Nephron (organoid): ENCODE measurements at regions not wholly inside any gene's neighbourhood (a gene's known extent, or its start where the extent isn't known, plus 50 kb on each side); places are given as distances from the start of the nearest gene placed in this dataset.
A peak's percentile ranks its signal among the peaks of the same experiment; 100 is the strongest.

Source experiments
- H3K27ac Mint-ChIP-seq, 3 experiments: 2 replicates each; pipeline ENCODE4 v1.8.0; 2020; ENCODE audit warnings: mixed read lengths in 3 of 3, mild to moderate bottlenecking in 2 of 3, moderate library complexity in 1 of 3
- H3K27me3 Mint-ChIP-seq: 2 replicates; pipeline ENCODE4 v1.8.0; 2021; ENCODE audit warnings: low read depth, mild to moderate bottlenecking, moderate library complexity, mixed read lengths
- H3K36me3 Mint-ChIP-seq: 2 replicates; pipeline ENCODE4 v1.8.0; 2020; ENCODE audit warnings: low read depth, mixed read lengths
- H3K4me1 Mint-ChIP-seq: 2 replicates; pipeline ENCODE4 v1.8.0; 2020; ENCODE audit warnings: mixed read lengths
- H3K4me3 Mint-ChIP-seq, 3 experiments: 2 replicates each; pipeline ENCODE4 v1.8.0; 2020; ENCODE audit warnings: mild to moderate bottlenecking in 3 of 3, mixed read lengths in 3 of 3, moderate library complexity in 2 of 3
- H3K9me3 Mint-ChIP-seq: 2 replicates; pipeline ENCODE4 v1.8.0; 2020; ENCODE audit warnings: mixed read lengths
- TF ChIP-seq, protein P1 (sequence below), 3 experiments: fragments of 200-600 bp; sonication (generic); IDR thresholded peaks; one replicate each; pipeline ENCODE4 v1.5.0; 2021; ENCODE audit warnings: antibody characterized with exemption in 3 of 3; ENCODE audit not compliant: unreplicated experiment in 3 of 3

GRCh38 chr10:78899098-78899754 lies 169.5 kb upstream of the ZMIZ1 start:
- Mint-ChIP-seq H3K27me3 (peaks cover 17% of the 10 kb centered on the region), H3K4me3 (no peak overlapping the region), H3K36me3 (no peaks in the 10 kb centered on the region), H3K4me1 (peaks cover 5% of the 10 kb centered on the region), H3K27ac (peak overlapping the region in 1 of 3 experiments; percentile 20), H3K9me3 (no peaks in the 10 kb centered on the region)
- TF ChIP-seq, protein P1, sequence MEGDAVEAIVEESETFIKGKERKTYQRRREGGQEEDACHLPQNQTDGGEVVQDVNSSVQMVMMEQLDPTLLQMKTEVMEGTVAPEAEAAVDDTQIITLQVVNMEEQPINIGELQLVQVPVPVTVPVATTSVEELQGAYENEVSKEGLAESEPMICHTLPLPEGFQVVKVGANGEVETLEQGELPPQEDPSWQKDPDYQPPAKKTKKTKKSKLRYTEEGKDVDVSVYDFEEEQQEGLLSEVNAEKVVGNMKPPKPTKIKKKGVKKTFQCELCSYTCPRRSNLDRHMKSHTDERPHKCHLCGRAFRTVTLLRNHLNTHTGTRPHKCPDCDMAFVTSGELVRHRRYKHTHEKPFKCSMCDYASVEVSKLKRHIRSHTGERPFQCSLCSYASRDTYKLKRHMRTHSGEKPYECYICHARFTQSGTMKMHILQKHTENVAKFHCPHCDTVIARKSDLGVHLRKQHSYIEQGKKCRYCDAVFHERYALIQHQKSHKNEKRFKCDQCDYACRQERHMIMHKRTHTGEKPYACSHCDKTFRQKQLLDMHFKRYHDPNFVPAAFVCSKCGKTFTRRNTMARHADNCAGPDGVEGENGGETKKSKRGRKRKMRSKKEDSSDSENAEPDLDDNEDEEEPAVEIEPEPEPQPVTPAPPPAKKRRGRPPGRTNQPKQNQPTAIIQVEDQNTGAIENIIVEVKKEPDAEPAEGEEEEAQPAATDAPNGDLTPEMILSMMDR (IDR thresholded peaks at IDR 0.05; ENCODE audit: unreplicated experiment in 3 of 3), result no peak

DNA sequence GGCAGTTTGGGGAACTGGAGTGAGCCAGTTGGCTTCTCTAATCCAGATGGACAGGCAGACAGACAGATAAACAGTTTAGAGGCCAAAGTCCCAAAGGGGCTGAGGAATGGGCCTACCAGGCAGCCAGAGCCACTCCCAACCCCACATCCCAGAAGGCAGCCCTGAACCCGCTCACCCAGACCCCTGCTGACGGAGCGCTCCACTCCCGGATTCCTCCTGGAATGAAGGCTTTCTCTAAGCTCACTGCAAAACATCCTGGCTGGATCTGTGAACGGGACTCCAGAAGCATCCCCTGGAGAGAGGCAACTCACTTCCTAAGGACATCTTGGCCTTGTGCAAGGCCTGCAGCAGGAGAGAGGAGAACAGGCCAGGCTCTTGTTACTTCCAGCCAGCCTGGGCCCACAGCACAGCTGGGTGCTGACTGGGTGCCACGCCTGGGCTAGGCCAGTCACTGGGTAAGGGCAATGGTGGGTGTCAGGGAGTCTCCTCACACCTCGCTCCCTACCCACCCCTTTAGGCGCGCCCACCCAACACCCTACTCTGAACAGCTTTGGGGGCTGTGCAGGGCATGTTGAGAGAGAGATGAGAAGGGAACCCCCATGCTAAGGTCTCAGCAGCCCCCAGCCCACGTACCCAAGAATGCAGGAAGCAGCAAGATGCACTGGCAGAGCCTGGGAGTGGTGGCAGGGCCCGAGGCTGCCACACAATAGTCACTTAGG lies 168.6 kb upstream of the ZMIZ1 start:
- H3K9me3 Mint-ChIP-seq, result no peaks in the 10 kb centered on the region
- H3K4me3 Mint-ChIP-seq, result no peak overlapping the region
- peak overlapping the region in 2 of 3 experiments; percentile 7 to 20 for H3K27ac Mint-ChIP-seq
- H3K27me3 Mint-ChIP-seq, result peaks cover 8% of the 10 kb centered on the region
- TF ChIP-seq, protein P1 (IDR thresholded peaks at IDR 0.05; ENCODE audit: unreplicated experiment in 3 of 3), result no peak
- no peaks in the 10 kb centered on the region for H3K36me3 Mint-ChIP-seq
- H3K4me1 Mint-ChIP-seq, result peaks cover 5% of the 10 kb centered on the region

GRCh38 chr10:78900715-78901430 lies 167.9 kb upstream of the ZMIZ1 start:
- Mint-ChIP-seq H3K9me3 (no peaks in the 10 kb centered on the region), H3K36me3 (no peaks in the 10 kb centered on the region), H3K4me1 (peaks cover 5% of the 10 kb centered on the region), H3K27me3 (peaks cover 8% of the 10 kb centered on the region), H3K4me3 (no peak overlapping the region), H3K27ac (no peak overlapping the region)
- TF ChIP-seq, protein P1 (IDR thresholded peaks at IDR 0.05; ENCODE audit: unreplicated experiment in 3 of 3), result no peak

GRCh38 chr10:78901694-78902093 lies 167.1 kb upstream of the ZMIZ1 start:
- no peak overlapping the region for H3K4me3 Mint-ChIP-seq
- peaks cover 5% of the 10 kb centered on the region for H3K4me1 Mint-ChIP-seq
- no peak overlapping the region for H3K27ac Mint-ChIP-seq
- no peaks in the 10 kb centered on the region for H3K9me3 Mint-ChIP-seq
- H3K36me3 Mint-ChIP-seq, result no peaks in the 10 kb centered on the region
- TF ChIP-seq, protein P1 (IDR thresholded peaks at IDR 0.05; ENCODE audit: unreplicated experiment in 3 of 3), result no peak
- peaks cover 9% of the 10 kb centered on the region for H3K27me3 Mint-ChIP-seq

- Mint-ChIP-seq H3K27me3 (peaks cover 7% of the 10 kb centered on the region), H3K4me1 (peaks cover 10% of the 10 kb centered on the region), H3K36me3 (no peaks in the 10 kb centered on the region), H3K9me3 (no peaks in the 10 kb centered on the region), H3K27ac (no peak overlapping the region), H3K4me3 (no peak overlapping the region)
- TF ChIP-seq, protein P1 (IDR thresholded peaks at IDR 0.05; ENCODE audit: unreplicated experiment in 3 of 3), result no peak
Measured at GRCh38 chr10:78902815-78903214, 166.0 kb upstream of the ZMIZ1 start.
